ENCODE measurements at regions not wholly inside any gene's neighbourhood (a gene's known extent, or its start where the extent isn't known, plus 50 kb on each side); places are given as distances from the start of the nearest gene placed in this dataset.

DNA sequence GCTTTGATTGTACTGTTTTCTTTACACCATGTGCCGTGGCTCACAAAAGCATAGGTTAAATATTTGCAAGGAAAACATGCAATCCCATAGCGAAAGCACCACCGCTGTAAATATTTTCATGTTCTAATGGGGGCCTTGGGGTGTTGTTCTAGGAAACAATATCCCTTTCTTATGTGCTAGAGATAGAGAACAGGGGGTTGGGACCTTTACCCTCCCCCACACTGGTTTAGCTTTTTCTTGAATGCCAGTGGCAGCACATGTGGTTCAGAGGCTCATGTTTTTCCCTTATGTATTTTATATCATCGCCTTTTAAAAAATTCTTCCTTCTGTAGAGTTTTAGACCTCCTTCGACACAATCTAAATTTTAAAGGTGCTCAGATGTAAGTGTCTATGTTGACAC lies 422.6 kb upstream of the TENM3 start:
- Histone ChIP-seq H4K20me1 (ENCODE audit: insufficient read depth) (no peaks in the 10 kb centered on the region), H3K4me3 (IDR thresholded peaks at IDR 0.05; ENCODE audit: insufficient read depth, low read depth, low read length) (no peak overlapping the region), H3K36me3 (ENCODE audit: insufficient read depth) (no peaks in the 10 kb centered on the region), H3K79me2 (ENCODE audit: insufficient read depth, low read depth) (no peaks in the 10 kb centered on the region), H3K27me3 (ENCODE audit: insufficient read depth, low read depth) (no peaks in the 10 kb centered on the region), H3K4me1 (ENCODE audit: low read depth, poor library complexity, severe bottlenecking) (peaks cover 36% of the 10 kb centered on the region), H3K9ac (peak overlapping the region; percentile 31; the same call in 1 of the 2 replicates), H3K4me2 (peak overlapping the region; percentile 81; the same call in 1 of the 2 replicates), H3K27ac (peak overlapping the region; percentile 57; the same call in 1 of the 2 replicates), H2AFZ (ENCODE audit: low read depth) (peak overlapping the region; percentile 62)
- TF ChIP-seq CTCF (conservative IDR thresholded peaks at IDR 0.05; ENCODE audit: low read depth, low read length): no peak

DNA sequence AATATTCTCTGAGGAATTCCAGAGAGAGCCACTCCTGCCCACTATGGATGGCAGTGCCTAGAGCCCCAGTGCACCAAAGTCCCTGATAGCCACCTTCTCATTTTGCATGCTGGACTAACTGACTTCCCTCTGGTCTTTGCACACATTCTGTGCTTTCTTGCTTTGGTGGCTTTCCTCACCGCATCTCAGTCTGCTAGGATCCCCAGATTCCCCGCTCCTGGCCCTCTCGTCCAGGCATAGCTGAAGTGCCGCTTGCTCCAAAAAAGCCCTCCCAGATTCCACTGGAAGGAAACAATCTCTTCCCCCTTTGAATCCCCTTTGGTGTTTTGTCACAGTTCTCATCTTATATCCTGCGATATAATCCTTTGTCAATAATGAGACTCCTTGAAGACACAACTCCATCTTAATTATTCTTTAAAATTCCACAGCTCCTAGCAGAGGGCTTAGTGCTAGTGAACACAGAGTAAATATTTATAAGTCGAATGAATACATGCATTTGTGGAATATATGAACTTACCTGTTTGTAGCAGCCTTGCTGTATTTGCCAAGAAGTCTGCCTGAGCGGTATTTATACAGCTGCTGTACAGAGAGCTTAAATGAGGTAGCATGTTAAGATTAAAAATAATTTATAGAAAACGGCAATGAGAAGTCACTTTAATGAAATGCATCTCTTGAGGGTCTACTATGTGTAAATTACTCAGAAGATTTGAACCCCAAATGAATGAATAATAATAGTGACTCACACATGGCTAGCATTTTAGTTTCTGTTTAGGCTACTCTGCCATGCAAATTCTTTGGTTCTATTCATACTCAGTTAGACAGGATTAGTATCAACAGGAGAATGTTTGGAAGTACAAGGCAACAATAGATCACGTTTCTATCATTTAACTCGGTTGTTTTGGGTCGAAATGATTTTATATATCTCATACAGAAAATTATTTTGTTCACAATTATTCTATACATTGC lies 421.9 kb upstream of the TENM3 start:
- H3K4me3 ChIP-seq (IDR thresholded peaks at IDR 0.05; ENCODE audit: insufficient read depth, low read depth, low read length): no peak overlapping the region
- no peak for TF ChIP-seq CTCF (conservative IDR thresholded peaks at IDR 0.05; ENCODE audit: low read depth, low read length)
- peak overlapping the region; percentile 81 for H3K4me2 ChIP-seq
- peak overlapping the region; percentile 57 for H3K27ac ChIP-seq
- no peaks in the 10 kb centered on the region for H3K79me2 ChIP-seq (ENCODE audit: insufficient read depth, low read depth)
- H3K27me3 ChIP-seq (ENCODE audit: insufficient read depth, low read depth): no peaks in the 10 kb centered on the region
- peak overlapping the region; percentile 62 for H2AFZ ChIP-seq (ENCODE audit: low read depth)
- no peaks in the 10 kb centered on the region for H3K36me3 ChIP-seq (ENCODE audit: insufficient read depth)
- H3K9ac ChIP-seq: peak overlapping the region; percentile 31; the same call in 1 of the 2 replicates
- no peaks in the 10 kb centered on the region for H4K20me1 ChIP-seq (ENCODE audit: insufficient read depth)
- H3K4me1 ChIP-seq (ENCODE audit: low read depth, poor library complexity, severe bottlenecking): peaks cover 36% of the 10 kb centered on the region

DNA sequence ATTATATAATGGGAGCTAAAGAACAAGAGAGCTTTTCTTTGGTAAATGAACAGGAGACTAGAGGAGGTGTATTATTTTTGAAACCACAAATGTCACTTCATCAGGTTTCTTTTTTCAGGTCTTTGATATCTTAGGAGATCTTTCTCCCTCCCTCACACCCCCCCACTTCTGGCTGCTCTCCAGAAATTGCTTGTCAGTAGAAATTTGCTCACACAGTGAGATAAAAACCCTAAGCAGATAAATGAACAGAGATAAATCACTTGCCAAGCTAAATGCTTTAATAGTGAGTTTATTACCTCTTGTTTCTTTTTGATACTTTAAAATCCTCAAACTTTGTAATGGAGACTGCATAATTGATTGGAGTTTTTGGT lies 421.2 kb upstream of the TENM3 start:
- Histone ChIP-seq H3K4me3 (IDR thresholded peaks at IDR 0.05; ENCODE audit: insufficient read depth, low read depth, low read length) (no peak overlapping the region), H3K27me3 (ENCODE audit: insufficient read depth, low read depth) (no peaks in the 10 kb centered on the region), H3K9ac (peak overlapping the region; percentile 31; the same call in 1 of the 2 replicates), H3K36me3 (ENCODE audit: insufficient read depth) (no peaks in the 10 kb centered on the region), H2AFZ (ENCODE audit: low read depth) (peak overlapping the region; percentile 62; the same call in 1 of the 2 replicates), H3K4me2 (peak overlapping the region; percentile 81), H4K20me1 (ENCODE audit: insufficient read depth) (no peaks in the 10 kb centered on the region), H3K4me1 (ENCODE audit: low read depth, poor library complexity, severe bottlenecking) (peaks cover 36% of the 10 kb centered on the region), H3K27ac (peak overlapping the region; percentile 57), H3K79me2 (ENCODE audit: insufficient read depth, low read depth) (no peaks in the 10 kb centered on the region)
- no peak for TF ChIP-seq CTCF (conservative IDR thresholded peaks at IDR 0.05; ENCODE audit: low read depth, low read length)

DNA sequence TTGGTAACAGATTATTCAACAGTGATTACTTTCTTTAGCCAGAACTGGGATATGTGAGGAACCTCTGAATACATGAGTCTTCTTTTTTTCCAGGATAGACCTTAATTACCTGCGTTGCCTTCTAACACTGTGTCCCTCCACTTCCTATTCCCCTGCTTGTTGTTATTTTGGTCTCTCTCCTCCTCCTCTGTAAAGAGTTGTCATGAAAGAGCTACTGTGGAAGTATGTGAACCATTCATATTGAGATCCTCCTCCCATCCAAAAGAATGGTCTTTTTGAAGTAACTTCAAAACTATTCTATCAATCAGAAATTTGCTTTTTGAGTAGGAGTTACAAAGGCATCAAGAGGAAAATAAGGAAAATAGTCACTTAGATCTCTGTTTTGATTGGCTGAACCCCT lies 420.0 kb upstream of the TENM3 start:
- H4K20me1 ChIP-seq (ENCODE audit: insufficient read depth): no peaks in the 10 kb centered on the region
- no peaks in the 10 kb centered on the region for H3K36me3 ChIP-seq (ENCODE audit: insufficient read depth)
- H3K4me3 ChIP-seq (IDR thresholded peaks at IDR 0.05; ENCODE audit: insufficient read depth, low read depth, low read length): no peak overlapping the region
- no peak overlapping the region for H3K27ac ChIP-seq
- H3K27me3 ChIP-seq (ENCODE audit: insufficient read depth, low read depth): no peaks in the 10 kb centered on the region
- peaks cover 36% of the 10 kb centered on the region for H3K4me1 ChIP-seq (ENCODE audit: low read depth, poor library complexity, severe bottlenecking)
- no peak overlapping the region for H2AFZ ChIP-seq (ENCODE audit: low read depth)
- no peaks in the 10 kb centered on the region for H3K79me2 ChIP-seq (ENCODE audit: insufficient read depth, low read depth)
- no peak overlapping the region for H3K4me2 ChIP-seq
- TF ChIP-seq CTCF (conservative IDR thresholded peaks at IDR 0.05; ENCODE audit: low read depth, low read length): no peak
- no peak overlapping the region for H3K9ac ChIP-seq

All from KMS-11 (cell line).